GM12873 (cell line): ENCODE measurements at regions not wholly inside any gene's neighbourhood (a gene's known extent, or its start where the extent isn't known, plus 50 kb on each side); places are given as distances from the start of the nearest gene placed in this dataset.

Experiments
- CTCF ChIP-seq: IDR thresholded peaks from 2 replicates; pipeline ENCODE4 v1.5.1; 2012; ENCODE audit warnings: low read depth, mild to moderate bottlenecking, moderate library complexity, low read length, control low read depth; ENCODE audit not compliant: insufficient read depth; ENCODE audit errors: missing control alignments

DNA sequence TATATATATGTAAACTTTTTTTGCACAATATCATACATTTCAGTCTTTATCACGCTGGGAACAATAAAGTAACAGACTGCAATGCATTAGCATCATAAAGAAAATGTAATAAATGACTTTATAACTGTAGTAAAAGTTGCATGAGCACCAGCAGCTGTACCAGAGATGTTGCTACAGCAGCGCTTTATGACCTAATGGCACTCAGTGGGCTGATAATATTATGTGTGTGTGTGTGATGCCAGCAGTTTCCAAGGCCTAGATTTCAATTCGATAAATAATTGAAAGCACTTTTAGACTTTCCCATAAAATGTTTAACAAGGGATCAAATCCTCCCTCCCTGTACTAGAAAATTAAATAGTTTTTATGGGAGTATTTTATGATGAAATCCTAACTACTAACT lies 367.6 kb upstream of the AGA start:
- TF ChIP-seq CTCF: no peak

GRCh38 chr4:177810220-177810619 lies 368.0 kb upstream of the AGA start:
- TF ChIP-seq CTCF: no peak

GRCh38 chr4:177826973-177827372 lies 384.7 kb upstream of the AGA start:
- TF ChIP-seq CTCF: no peak

GRCh38 chr4:177841258-177841657 lies 399.0 kb upstream of the AGA start:
- no peak for TF ChIP-seq CTCF

DNA sequence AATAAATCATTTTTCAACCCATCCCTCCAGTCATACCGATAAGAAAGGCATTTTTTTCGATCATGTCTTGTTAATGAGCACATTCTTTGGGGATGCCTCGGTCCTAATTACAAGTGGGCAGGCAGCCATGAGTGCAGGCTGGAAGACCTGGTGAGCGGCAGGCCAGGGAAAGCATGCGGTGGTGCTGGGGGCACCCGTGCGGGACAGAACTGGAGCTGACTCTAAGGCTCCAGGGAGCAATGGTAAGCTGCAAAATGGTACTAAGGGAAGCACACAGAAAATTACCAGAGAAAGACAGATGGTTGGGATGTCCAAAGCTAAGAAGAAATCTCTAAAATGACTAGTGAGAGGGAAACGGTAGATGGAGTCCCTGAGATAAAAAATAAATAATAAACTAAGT lies 411.0 kb upstream of the AGA start:
- TF ChIP-seq CTCF: no peak

- no peak for TF ChIP-seq CTCF
Measured at GRCh38 chr4:177855507-177856197, 413.4 kb upstream of the AGA start.

GRCh38 chr4:177860171-177860570 lies 417.9 kb upstream of the AGA start:
- TF ChIP-seq CTCF: no peak
